Astrocyte (in vitro differentiated cells and primary cell): ENCODE measurements at regions not wholly inside any gene's neighbourhood (a gene's known extent, or its start where the extent isn't known, plus 50 kb on each side); places are given as distances from the start of the nearest gene placed in this dataset.

ENCODE experiments used
- DNase-seq: peaks from one replicate; pipeline ENCODE4 v3.0.0-alpha.2; 2010; ENCODE audit warnings: low read depth
- FAIRE-seq: peaks from 2 replicates; lab custom pipeline; 2011; peaks lifted over from hg19 to GRCh38; lab: Jason Lieb, UNC
- H2AFZ ChIP-seq: 2 replicates; pipeline ENCODE4 v1.6.0; 2012; ENCODE audit warnings: low read depth, low read length, inconsistent platforms
- H3K27ac ChIP-seq: 2 replicates; pipeline ENCODE4 v1.5.1; 2011; ENCODE audit warnings: low read depth, low read length, inconsistent platforms
- H3K27me3 ChIP-seq: 2 replicates; pipeline ENCODE4 v1.6.0; 2011; ENCODE audit warnings: low read length, inconsistent platforms; ENCODE audit not compliant: insufficient read depth
- H3K36me3 ChIP-seq: 2 replicates; pipeline ENCODE4 v1.5.1; 2011; ENCODE audit warnings: low read length, inconsistent platforms; ENCODE audit not compliant: insufficient read depth
- H3K4me1 ChIP-seq: 2 replicates; pipeline ENCODE4 v1.5.1; 2011; ENCODE audit warnings: low read length, inconsistent platforms; ENCODE audit not compliant: insufficient read depth
- H3K4me2 ChIP-seq: 2 replicates; pipeline ENCODE4 v1.6.0; 2012; ENCODE audit warnings: low read length, inconsistent platforms
- H3K4me3 ChIP-seq: 2 replicates; pipeline ENCODE4 v1.5.1; 2011; ENCODE audit warnings: low read depth, mild to moderate bottlenecking, low read length, inconsistent platforms; ENCODE audit not compliant: insufficient read depth
- H3K79me2 ChIP-seq: 2 replicates; pipeline ENCODE4 v1.6.0; 2012; ENCODE audit warnings: mild to moderate bottlenecking, low read length, inconsistent platforms; ENCODE audit not compliant: insufficient read depth
- H3K9ac ChIP-seq: 2 replicates; pipeline ENCODE4 v1.6.0; 2012; ENCODE audit warnings: mild to moderate bottlenecking, low read length, inconsistent platforms
- H3K9me3 ChIP-seq: 2 replicates; pipeline ENCODE4 v1.5.1; 2012; ENCODE audit warnings: low read depth, mild to moderate bottlenecking, low read length, inconsistent platforms; ENCODE audit not compliant: insufficient read depth
- H4K20me1 ChIP-seq: 2 replicates; pipeline ENCODE4 v1.6.0; 2012; ENCODE audit warnings: low read length, inconsistent platforms; ENCODE audit not compliant: insufficient read depth
- H3K27ac Mint-ChIP-seq: one replicate; pipeline ENCODE4 v1.8.0; 2021; ENCODE audit warnings: mild to moderate bottlenecking, mixed read lengths; ENCODE audit not compliant: unreplicated experiment
- H3K27me3 Mint-ChIP-seq: one replicate; pipeline ENCODE4 v1.8.0; 2021; ENCODE audit warnings: low read depth, mixed read lengths; ENCODE audit not compliant: unreplicated experiment
- H3K36me3 Mint-ChIP-seq: one replicate; pipeline ENCODE4 v1.8.0; 2021; ENCODE audit warnings: low read depth, mixed read lengths; ENCODE audit not compliant: unreplicated experiment
- H3K4me1 Mint-ChIP-seq: one replicate; pipeline ENCODE4 v1.8.0; 2021; ENCODE audit warnings: low read depth, mixed read lengths; ENCODE audit not compliant: unreplicated experiment
- H3K4me3 Mint-ChIP-seq: one replicate; pipeline ENCODE4 v1.8.0; 2021; ENCODE audit warnings: mild to moderate bottlenecking, moderate library complexity, mixed read lengths; ENCODE audit not compliant: unreplicated experiment
- H3K9me3 Mint-ChIP-seq: one replicate; pipeline ENCODE4 v1.8.0; 2021; ENCODE audit warnings: mild to moderate bottlenecking, mixed read lengths; ENCODE audit not compliant: unreplicated experiment
- CTCF ChIP-seq: IDR thresholded peaks from 2 replicates; pipeline ENCODE4 v1.5.1; 2011; ENCODE audit warnings: low read depth, mild to moderate bottlenecking, inconsistent platforms, low read length, moderate library complexity; ENCODE audit not compliant: insufficient read depth
- EZH2 ChIP-seq: IDR thresholded peaks from 2 replicates; pipeline ENCODE4 v1.6.1; 2012; ENCODE audit warnings: mild to moderate bottlenecking, low read length, inconsistent platforms; ENCODE audit not compliant: insufficient read depth

DNA sequence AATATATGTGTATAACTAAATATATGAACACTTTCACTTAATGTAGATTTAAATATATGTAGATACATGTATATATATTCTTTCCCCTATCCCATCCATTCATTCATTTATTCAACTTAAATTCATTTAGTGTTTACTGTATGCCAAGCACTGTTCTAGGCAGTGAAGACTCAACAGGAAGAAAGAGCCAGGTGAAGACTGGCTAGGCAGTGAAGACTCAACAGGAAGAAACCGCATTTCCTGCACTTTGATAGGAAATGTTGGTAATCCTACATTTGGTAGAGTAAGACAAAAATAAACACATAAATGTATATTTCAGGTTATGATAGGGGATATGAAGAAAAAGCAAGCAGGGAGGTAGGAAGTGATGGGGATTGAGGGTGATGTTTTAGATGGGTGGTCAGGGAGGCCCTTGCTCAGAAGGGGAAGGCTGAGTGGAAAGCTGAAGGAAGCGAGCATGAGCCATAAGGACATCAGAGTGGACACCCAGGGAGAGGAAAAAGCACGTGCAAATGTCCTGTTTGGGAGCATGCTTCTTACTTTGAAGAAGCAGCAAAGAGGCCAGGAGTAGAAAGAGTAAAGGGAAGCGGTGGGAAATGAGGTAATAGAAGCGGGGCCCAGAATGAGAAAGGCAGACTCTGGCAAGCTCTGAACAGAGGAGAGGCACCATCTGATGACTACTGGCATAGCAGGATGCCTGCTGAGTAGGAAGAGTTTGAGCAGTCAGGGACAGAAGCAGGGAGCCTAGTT is 227.8 kb upstream of the MAP3K1 start:
- TF ChIP-seq CTCF (no peak), EZH2 (no peak)

DNA sequence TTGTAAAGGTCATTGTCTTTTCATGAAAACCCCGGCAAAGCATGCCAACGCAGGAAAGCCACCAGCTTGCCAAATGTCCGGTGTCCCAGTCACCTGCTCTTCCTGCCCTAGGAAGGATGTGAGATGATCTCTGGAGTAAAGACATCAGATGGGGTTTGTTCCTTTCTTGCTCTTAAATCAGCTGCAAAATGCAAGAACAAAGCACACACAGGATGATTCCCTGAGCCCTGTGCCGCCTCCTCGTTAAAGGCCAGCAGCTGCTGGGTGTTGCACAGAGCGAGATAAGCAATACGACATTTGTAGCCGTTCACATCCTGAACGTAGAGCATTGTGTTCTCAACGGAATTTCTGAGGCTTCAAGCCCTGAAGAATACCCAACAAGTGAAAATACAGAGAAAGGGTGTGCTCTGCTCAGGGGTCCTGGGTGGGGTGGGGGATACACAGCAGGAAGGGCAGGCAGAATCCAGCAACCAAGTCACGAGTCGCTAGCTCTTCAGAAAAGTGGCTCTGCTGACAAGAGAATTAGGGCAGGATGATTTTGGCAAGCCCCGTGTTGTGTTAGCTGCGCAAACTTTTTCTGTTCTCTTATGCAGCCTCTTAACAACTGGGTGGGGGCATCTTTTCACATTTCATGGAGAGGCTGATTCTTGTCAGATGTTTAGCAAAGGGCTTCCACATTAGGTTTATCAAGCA is 229.2 kb upstream of the MAP3K1 start:
- no peak overlapping the region for H3K4me3 ChIP-seq
- peaks cover 15% of the 10 kb centered on the region for H3K27me3 ChIP-seq
- TF ChIP-seq EZH2 (no peak), CTCF (no peak)
- no peaks in the 10 kb centered on the region for H3K36me3 ChIP-seq
- Mint-ChIP-seq H3K36me3 (no peaks in the 10 kb centered on the region), H3K4me3 (no peak overlapping the region), H3K27me3 (peaks cover 46% of the 10 kb centered on the region), H3K27ac (no peak overlapping the region), H3K4me1 (no peaks in the 10 kb centered on the region), H3K9me3 (peaks cover 5% of the 10 kb centered on the region)
- no peak overlapping the region for H2AFZ ChIP-seq
- no peaks in the 10 kb centered on the region for H4K20me1 ChIP-seq
- no peak overlapping the region for H3K9ac ChIP-seq
- DNase-seq, result no peak
- H3K4me1 ChIP-seq, result no peaks in the 10 kb centered on the region
- no peaks in the 10 kb centered on the region for H3K79me2 ChIP-seq
- H3K27ac ChIP-seq, result no peak overlapping the region
- H3K9me3 ChIP-seq, result no peaks in the 10 kb centered on the region
- H3K4me2 ChIP-seq, result peak overlapping the region; percentile 16
- no peak for FAIRE-seq

More for the DNA sequence above, 227.8 kb upstream of the MAP3K1 start:
- no peak overlapping the region for H3K4me2 ChIP-seq
- H3K4me3 Mint-ChIP-seq, result no peak overlapping the region
- peaks cover 55% of the 10 kb centered on the region for H3K27me3 Mint-ChIP-seq
- peaks cover 5% of the 10 kb centered on the region for H3K9me3 Mint-ChIP-seq
- no peak overlapping the region for H3K27ac ChIP-seq
- H3K27ac Mint-ChIP-seq, result no peak overlapping the region
- H4K20me1 ChIP-seq, result no peaks in the 10 kb centered on the region
- no peaks in the 10 kb centered on the region for H3K4me1 ChIP-seq
- FAIRE-seq (no peak), DNase-seq (no peak)
- H2AFZ ChIP-seq, result no peak overlapping the region
- no peaks in the 10 kb centered on the region for H3K79me2 ChIP-seq
- no peaks in the 10 kb centered on the region for H3K36me3 ChIP-seq
- no peaks in the 10 kb centered on the region for H3K4me1 Mint-ChIP-seq
- H3K9me3 ChIP-seq, result no peaks in the 10 kb centered on the region
- H3K27me3 ChIP-seq, result peaks cover 17% of the 10 kb centered on the region
- H3K9ac ChIP-seq, result no peak overlapping the region
- H3K4me3 ChIP-seq, result no peak overlapping the region
- H3K36me3 Mint-ChIP-seq, result no peaks in the 10 kb centered on the region

GRCh38 chr5:56585461-56585860 is 229.9 kb upstream of the MAP3K1 start:
- Histone ChIP-seq H4K20me1 (no peaks in the 10 kb centered on the region), H3K4me1 (no peaks in the 10 kb centered on the region), H3K4me2 (no peak overlapping the region), H3K9me3 (no peaks in the 10 kb centered on the region), H2AFZ (no peak overlapping the region), H3K36me3 (no peaks in the 10 kb centered on the region), H3K27ac (no peak overlapping the region), H3K4me3 (no peak overlapping the region), H3K27me3 (peaks cover 15% of the 10 kb centered on the region), H3K79me2 (no peaks in the 10 kb centered on the region), H3K9ac (no peak overlapping the region)
- peak; percentile 18 for DNase-seq
- TF ChIP-seq CTCF (no peak), EZH2 (no peak)
- H3K27ac Mint-ChIP-seq, result no peak overlapping the region
- peaks cover 49% of the 10 kb centered on the region for H3K27me3 Mint-ChIP-seq
- H3K36me3 Mint-ChIP-seq, result no peaks in the 10 kb centered on the region
- H3K4me1 Mint-ChIP-seq, result no peaks in the 10 kb centered on the region
- peaks cover 7% of the 10 kb centered on the region for H3K9me3 Mint-ChIP-seq
- no peak for FAIRE-seq
- no peak overlapping the region for H3K4me3 Mint-ChIP-seq
